Suprapubic skin (tissue), 4 donors: ENCODE measurements at regions not wholly inside any gene's neighbourhood (a gene's known extent, or its start where the extent isn't known, plus 50 kb on each side); places are given as distances from the start of the nearest gene placed in this dataset.
A peak's percentile ranks its signal among the peaks of the same experiment; 100 is the strongest.

Experiments used
- DNase-seq, 2 donors: peaks; one replicate each; pipeline ENCODE4 v3.0.0-alpha.2; 2019; ENCODE audit warnings: low spot score in 2 of 2
- H3K27ac ChIP-seq: fragments of 200-600 bp; sonication (generic); one replicate; pipeline ENCODE4 v1.5.1; 2019
- H3K27me3 ChIP-seq: fragments of 200-600 bp; sonication (generic); one replicate; pipeline ENCODE4 v1.5.1; 2019
- H3K36me3 ChIP-seq: fragments of 200-600 bp; sonication (generic); one replicate; pipeline ENCODE4 v1.5.1; 2019
- H3K4me1 ChIP-seq: fragments of 200-600 bp; sonication (generic); one replicate; pipeline ENCODE4 v1.5.1; 2019
- H3K4me3 ChIP-seq: fragments of 200-600 bp; sonication (generic); one replicate; pipeline ENCODE4 v1.5.1; 2019; ENCODE audit warnings: mild to moderate bottlenecking
- H3K9me3 ChIP-seq: fragments of 200-600 bp; sonication (generic); one replicate; pipeline ENCODE4 v1.5.1; 2019
- EP300 ChIP-seq: sonication (generic); formaldehyde crosslinking; IDR thresholded peaks from one replicate; pipeline ENCODE4 v1.6.1; 2017; ENCODE audit warnings: antibody characterized with exemption
- POLR2A ChIP-seq, 2 donors: fragments of 450-650 bp; IDR thresholded peaks; one replicate each; pipeline ENCODE4 v1.6.1; 2017; ENCODE audit warnings: antibody characterized with exemption in 2 of 2, mild to moderate bottlenecking in 2 of 2, moderate library complexity in 2 of 2
- POLR2AphosphoS5 ChIP-seq, 3 donors: sonication (generic); formaldehyde crosslinking; IDR thresholded peaks; one replicate each; pipeline ENCODE4 v1.6.1; 2017; ENCODE audit warnings: antibody characterized with exemption in 3 of 3
- WGBS: methylation state at CpG from one replicate; pipeline ENCODE4 v1.1.5; 2018; 5-methylcytosine and 5-hydroxymethylcytosine counted together
- TF ChIP-seq, protein P1 (sequence below), 2 donors: fragments of 200-600 bp in 1 of 2; fragments of 450-650 bp in 1 of 2; sonication (generic) in 1 of 2; IDR thresholded peaks; one replicate each; pipeline ENCODE4 v1.5.1; 2016 to 2019; ENCODE audit warnings: antibody characterized with exemption in 2 of 2, mild to moderate bottlenecking in 1 of 2, moderate library complexity in 1 of 2

DNA sequence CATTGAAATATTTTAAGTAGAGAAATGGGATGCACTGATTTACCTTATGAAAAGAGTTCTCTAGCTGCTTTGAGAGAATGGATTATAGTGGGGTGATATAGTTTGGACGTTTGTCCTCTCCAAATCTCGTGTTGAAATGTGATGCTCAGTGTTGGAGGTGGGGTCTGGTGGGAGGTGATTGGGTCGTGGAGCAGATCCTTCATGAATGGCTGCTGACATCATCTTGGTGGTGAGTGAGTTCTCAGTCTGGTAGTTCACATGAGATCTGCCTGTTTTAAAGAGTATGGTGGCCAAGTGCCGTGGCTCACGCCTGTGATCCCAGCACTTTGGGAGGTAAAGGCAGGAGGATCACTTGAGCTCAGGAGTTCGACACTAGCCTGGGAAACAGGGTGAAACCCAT lies 58.7 kb upstream of the SH3RF3 start:
- no peak overlapping the region for H3K4me3 ChIP-seq
- no peaks in the 10 kb centered on the region for H3K9me3 ChIP-seq
- H3K27me3 ChIP-seq = peaks cover 7% of the 10 kb centered on the region
- H3K27ac ChIP-seq = no peak overlapping the region
- peak in 1 of 2 donors; percentile 26 for DNase-seq
- no peaks in the 10 kb centered on the region for H3K36me3 ChIP-seq
- WGBS = 67% methylated on average over 6 of the region's 6 CpGs
- TF ChIP-seq EP300 (no peak), POLR2A (IDR thresholded peaks at IDR 0.05) (no peak), POLR2AphosphoS5 (IDR thresholded peaks at IDR 0.05) (no peak)
- TF ChIP-seq, protein P1, sequence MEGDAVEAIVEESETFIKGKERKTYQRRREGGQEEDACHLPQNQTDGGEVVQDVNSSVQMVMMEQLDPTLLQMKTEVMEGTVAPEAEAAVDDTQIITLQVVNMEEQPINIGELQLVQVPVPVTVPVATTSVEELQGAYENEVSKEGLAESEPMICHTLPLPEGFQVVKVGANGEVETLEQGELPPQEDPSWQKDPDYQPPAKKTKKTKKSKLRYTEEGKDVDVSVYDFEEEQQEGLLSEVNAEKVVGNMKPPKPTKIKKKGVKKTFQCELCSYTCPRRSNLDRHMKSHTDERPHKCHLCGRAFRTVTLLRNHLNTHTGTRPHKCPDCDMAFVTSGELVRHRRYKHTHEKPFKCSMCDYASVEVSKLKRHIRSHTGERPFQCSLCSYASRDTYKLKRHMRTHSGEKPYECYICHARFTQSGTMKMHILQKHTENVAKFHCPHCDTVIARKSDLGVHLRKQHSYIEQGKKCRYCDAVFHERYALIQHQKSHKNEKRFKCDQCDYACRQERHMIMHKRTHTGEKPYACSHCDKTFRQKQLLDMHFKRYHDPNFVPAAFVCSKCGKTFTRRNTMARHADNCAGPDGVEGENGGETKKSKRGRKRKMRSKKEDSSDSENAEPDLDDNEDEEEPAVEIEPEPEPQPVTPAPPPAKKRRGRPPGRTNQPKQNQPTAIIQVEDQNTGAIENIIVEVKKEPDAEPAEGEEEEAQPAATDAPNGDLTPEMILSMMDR (IDR thresholded peaks at IDR 0.05) = no peak
- H3K4me1 ChIP-seq = no peaks in the 10 kb centered on the region

DNA sequence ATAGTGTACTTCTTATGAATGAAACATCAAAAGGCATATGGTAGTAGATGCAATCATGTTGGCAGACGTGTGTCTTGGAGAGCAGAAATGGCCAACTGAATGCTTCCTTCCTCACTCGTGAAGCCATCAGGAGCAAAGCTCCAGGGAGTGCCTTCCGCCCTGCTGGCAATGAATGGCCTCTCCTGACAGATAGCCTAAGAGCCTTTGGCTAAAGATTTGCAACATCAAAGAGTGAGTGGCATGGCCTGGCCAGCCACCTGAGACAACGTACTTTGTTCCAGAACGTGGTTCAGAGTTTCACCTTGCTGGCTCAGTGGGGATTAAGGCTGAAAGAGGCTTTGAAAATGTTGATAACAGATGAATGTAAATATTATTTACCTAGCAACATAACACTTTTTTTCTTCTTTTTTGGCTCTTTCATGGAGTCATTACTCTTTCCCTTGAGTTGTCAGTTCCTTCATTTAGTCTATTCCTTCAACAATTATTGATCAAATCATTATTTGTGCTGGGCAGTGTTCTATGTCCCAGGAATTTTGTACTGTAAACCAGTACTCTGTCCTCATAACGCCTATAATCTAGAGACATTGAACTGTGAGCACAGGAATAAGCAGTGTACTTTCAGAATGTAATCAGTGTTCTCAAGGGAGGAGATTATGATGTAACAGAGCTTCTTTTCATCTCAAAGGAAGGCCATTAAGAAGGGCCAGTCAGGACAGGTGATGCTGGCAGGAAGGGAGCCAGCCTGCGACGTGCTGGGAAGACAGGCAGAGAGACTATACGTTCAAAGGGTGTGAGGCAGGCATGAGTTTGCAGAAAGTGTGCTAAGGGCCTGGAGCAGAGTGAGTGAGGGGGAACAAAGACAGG lies 59.4 kb upstream of the SH3RF3 start:
- DNase-seq = peak in 1 of 2 donors; percentile 18
- Histone ChIP-seq H3K27ac (no peak overlapping the region), H3K4me1 (no peaks in the 10 kb centered on the region), H3K9me3 (no peaks in the 10 kb centered on the region), H3K36me3 (no peaks in the 10 kb centered on the region), H3K4me3 (no peak overlapping the region), H3K27me3 (peaks cover 7% of the 10 kb centered on the region)
- TF ChIP-seq POLR2A (IDR thresholded peaks at IDR 0.05) = no peak
- TF ChIP-seq, protein P1 (IDR thresholded peaks at IDR 0.05) = no peak
- TF ChIP-seq EP300 = no peak
- TF ChIP-seq POLR2AphosphoS5 (IDR thresholded peaks at IDR 0.05) = no peak
- 40% methylated on average over 9 of the region's 9 CpGs for WGBS

DNA sequence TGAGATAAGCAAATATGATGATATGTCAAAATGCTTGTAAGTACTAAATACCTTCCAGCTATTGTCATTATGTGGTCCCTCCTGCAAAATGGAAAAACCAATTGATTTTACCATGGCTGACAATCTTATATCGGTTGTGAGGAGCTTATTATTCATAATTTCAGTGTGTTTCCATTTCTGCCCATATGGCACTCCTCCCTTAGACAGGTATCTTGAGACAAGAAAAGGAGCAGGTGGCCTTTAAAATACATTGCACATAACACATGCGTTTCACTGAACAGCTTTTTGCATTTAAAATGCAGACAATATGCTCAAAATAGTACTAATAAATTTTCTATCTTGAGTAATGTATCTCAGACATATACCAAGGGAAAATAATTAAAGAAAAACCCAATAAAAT lies 60.2 kb upstream of the SH3RF3 start:
- H3K27ac ChIP-seq = no peak overlapping the region
- no peak for DNase-seq
- H3K27me3 ChIP-seq = peaks cover 7% of the 10 kb centered on the region
- no peaks in the 10 kb centered on the region for H3K36me3 ChIP-seq
- no peaks in the 10 kb centered on the region for H3K4me1 ChIP-seq
- no peaks in the 10 kb centered on the region for H3K9me3 ChIP-seq
- TF ChIP-seq POLR2AphosphoS5 (IDR thresholded peaks at IDR 0.05) (no peak), EP300 (no peak), POLR2A (IDR thresholded peaks at IDR 0.05) (no peak)
- TF ChIP-seq, protein P1 (IDR thresholded peaks at IDR 0.05) = no peak
- no peak overlapping the region for H3K4me3 ChIP-seq
- 42% methylated on average over 2 of the region's 2 CpGs for WGBS

DNA sequence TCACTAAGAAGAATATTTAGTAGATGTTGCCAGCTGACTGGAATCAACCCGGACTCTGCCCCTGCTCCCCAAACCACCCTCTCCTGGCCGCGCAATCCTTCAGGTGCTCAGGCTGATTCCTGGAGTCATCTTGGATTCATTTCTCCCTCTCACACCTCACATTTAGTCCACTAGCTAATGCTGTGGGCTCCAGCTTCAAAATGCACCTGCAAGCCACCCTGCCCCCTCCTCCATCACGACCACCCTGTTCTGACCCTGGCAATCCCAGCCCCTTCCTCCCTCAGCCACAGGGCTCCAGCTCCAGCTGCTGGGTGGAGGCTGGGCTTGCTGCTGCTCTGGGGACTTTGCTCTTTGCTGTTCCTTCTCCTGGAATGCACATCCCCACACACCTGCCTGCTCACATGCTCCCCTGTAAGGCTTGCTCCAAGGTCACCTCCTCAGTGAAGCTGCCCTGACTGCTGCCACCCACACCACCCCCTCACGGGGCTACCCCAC lies 61.3 kb upstream of the SH3RF3 start:
- Histone ChIP-seq H3K27ac (no peak overlapping the region), H3K9me3 (no peaks in the 10 kb centered on the region), H3K36me3 (no peaks in the 10 kb centered on the region), H3K4me3 (no peak overlapping the region), H3K27me3 (peaks cover 14% of the 10 kb centered on the region), H3K4me1 (peaks cover 6% of the 10 kb centered on the region)
- 65% methylated on average over 2 of the region's 5 CpGs for WGBS
- TF ChIP-seq EP300 (no peak), POLR2A (IDR thresholded peaks at IDR 0.05) (no peak)
- TF ChIP-seq, protein P1 (IDR thresholded peaks at IDR 0.05) = no peak
- DNase-seq = peak in 1 of 2 donors; percentile 74

DNA sequence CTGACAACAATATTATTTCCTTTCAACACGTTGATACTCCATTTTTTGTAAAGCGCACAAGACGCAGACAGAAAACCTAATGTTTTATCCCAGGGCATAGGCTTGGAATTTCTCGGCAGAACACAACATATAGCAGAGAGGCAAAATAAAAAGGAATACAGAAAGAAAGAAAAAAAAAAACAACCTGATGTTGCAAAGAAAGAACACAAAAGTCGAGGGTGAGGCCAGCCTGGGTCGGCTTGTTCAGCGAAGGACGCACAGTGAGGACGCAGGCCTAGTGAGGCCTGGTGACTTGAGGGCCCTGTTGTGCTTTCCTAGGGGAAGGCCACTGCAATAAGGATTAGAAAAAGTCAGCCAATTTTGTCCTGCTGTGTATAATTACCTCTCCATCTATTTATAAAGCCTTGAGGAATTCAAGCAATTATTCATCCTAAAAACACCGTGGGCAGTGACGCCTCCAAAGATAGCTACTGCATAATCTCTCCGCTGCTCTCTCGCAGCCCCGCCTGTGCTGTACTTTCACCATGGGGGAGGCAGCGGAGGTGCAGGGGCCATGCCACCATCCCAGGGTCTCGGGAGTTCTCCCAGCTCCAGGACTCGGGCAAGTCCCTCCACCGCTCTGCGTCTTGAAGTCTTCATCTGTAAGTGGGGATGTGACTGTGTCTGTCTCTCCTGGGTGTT lies 61.9 kb upstream of the SH3RF3 start:
- DNase-seq = peak in 1 of 2 donors; percentile 50
- no peaks in the 10 kb centered on the region for H3K36me3 ChIP-seq

More for the DNA sequence above, 61.9 kb upstream of the SH3RF3 start:
- Histone ChIP-seq H3K27me3 (peaks cover 20% of the 10 kb centered on the region), H3K27ac (no peak overlapping the region), H3K4me1 (peaks cover 6% of the 10 kb centered on the region), H3K9me3 (no peaks in the 10 kb centered on the region), H3K4me3 (no peak overlapping the region)
- 90% methylated on average over 19 of the region's 19 CpGs for WGBS
- TF ChIP-seq POLR2A (IDR thresholded peaks at IDR 0.05) (no peak), POLR2AphosphoS5 (IDR thresholded peaks at IDR 0.05) (no peak), EP300 (no peak)
- TF ChIP-seq, protein P1 (IDR thresholded peaks at IDR 0.05) = no peak
